ENCODE measurements at regions not wholly inside any gene's neighbourhood (a gene's known extent, or its start where the extent isn't known, plus 50 kb on each side); places are given as distances from the start of the nearest gene placed in this dataset.

- no peak for DNase-seq
Measured at GRCh38 chr12:61701471-61701870, 558.7 kb upstream of the USP15 start.

GRCh38 chr12:61706783-61707182 is 553.4 kb upstream of the USP15 start:
- DNase-seq, result no peak

GRCh38 chr12:61713121-61713520 is 547.1 kb upstream of the USP15 start:
- DNase-seq, result no peak

- DNase-seq, result no peak
Measured at GRCh38 chr12:61717986-61718385, 542.2 kb upstream of the USP15 start.

GRCh38 chr12:61739925-61740324 is 520.3 kb upstream of the USP15 start:
- no peak for DNase-seq

- DNase-seq, result no peak
Measured at GRCh38 chr12:61750604-61751003, 509.6 kb upstream of the USP15 start.

GRCh38 chr12:61754214-61754613 is 506.0 kb upstream of the USP15 start:
- no peak for DNase-seq

- no peak for DNase-seq
Measured at GRCh38 chr12:61757831-61758505, 502.2 kb upstream of the USP15 start.

- no peak for DNase-seq
Measured at GRCh38 chr12:61758661-61759060, 501.5 kb upstream of the USP15 start.

GRCh38 chr12:61765926-61766325 is 494.3 kb upstream of the USP15 start:
- no peak for DNase-seq

GRCh38 chr12:61780435-61780834 is 479.8 kb upstream of the USP15 start:
- no peak for DNase-seq

GRCh38 chr12:61781021-61781581 is 479.1 kb upstream of the USP15 start:
- no peak for DNase-seq

GRCh38 chr12:61796846-61797245 is 463.4 kb upstream of the USP15 start:
- DNase-seq, result no peak

- no peak for DNase-seq
Measured at GRCh38 chr12:61797266-61797665, 462.9 kb upstream of the USP15 start.

- no peak for DNase-seq
Measured at GRCh38 chr12:61798778-61799177, 461.4 kb upstream of the USP15 start.

- DNase-seq, result no peak
Measured at GRCh38 chr12:61804301-61804700, 455.9 kb upstream of the USP15 start.

GRCh38 chr12:61808856-61809255 is 451.3 kb upstream of the USP15 start:
- no peak for DNase-seq

- DNase-seq, result no peak
Measured at GRCh38 chr12:61810486-61810885, 449.7 kb upstream of the USP15 start.

- DNase-seq, result no peak
Measured at GRCh38 chr12:61821381-61821780, 438.8 kb upstream of the USP15 start.

- no peak for DNase-seq
Measured at GRCh38 chr12:61823102-61823501, 437.1 kb upstream of the USP15 start.

GRCh38 chr12:61846765-61847164 is 413.4 kb upstream of the USP15 start:
- DNase-seq, result no peak

- DNase-seq, result no peak
Measured at GRCh38 chr12:61848893-61849292, 411.3 kb upstream of the USP15 start.

- DNase-seq, result no peak
Measured at GRCh38 chr12:61853945-61854344, 406.3 kb upstream of the USP15 start.

GRCh38 chr12:61854902-61855301 is 405.3 kb upstream of the USP15 start:
- DNase-seq, result no peak

- DNase-seq, result no peak
Measured at GRCh38 chr12:61857968-61858367, 402.2 kb upstream of the USP15 start.

Measured in CD4-positive, alpha-beta T cell treated with Interleukin-4 for 4 hours (primary cell).